Loucy (cell line): ENCODE measurements at regions not wholly inside any gene's neighbourhood (a gene's known extent, or its start where the extent isn't known, plus 50 kb on each side); places are given as distances from the start of the nearest gene placed in this dataset.

Source experiments
- CTCF ChIP-seq: fragments of 200-600 bp; sonication (generic); conservative IDR thresholded peaks from 2 replicates; pipeline ENCODE4 v1.5.1; 2014; ENCODE audit warnings: mild to moderate bottlenecking, antibody characterized with exemption, low read length
- EZH2phosphoT487 ChIP-seq: fragments of 200-600 bp; IDR thresholded peaks from 2 replicates; pipeline ENCODE4 v1.6.1; 2018; ENCODE audit warnings: antibody characterized with exemption, mild to moderate bottlenecking, moderate library complexity, borderline replicate concordance

DNA sequence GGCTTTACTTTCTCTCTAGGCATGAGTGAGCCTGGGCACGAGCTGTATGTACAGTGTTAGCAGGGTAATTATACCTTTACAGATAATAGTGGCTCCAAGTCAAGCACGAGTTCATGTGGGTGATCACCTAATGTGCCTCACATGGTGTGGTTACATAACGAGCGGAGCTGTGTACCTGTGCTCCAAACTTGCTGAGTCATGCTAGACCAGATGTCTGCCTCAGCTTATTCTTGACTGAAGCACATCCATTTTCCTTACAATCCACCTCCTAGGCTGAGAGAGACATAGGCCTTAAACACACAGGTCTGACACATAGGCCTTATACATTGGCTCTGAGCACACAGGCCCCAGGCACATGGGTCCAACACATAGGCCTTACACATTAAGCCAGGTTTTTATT, 426.6 kb downstream of the GPAT3 start:
- TF ChIP-seq CTCF (no peak), EZH2phosphoT487 (no peak)
